Stimulated activated naive CD4-positive, alpha-beta T cell (primary cell): ENCODE measurements at regions not wholly inside any gene's neighbourhood (a gene's known extent, or its start where the extent isn't known, plus 50 kb on each side); places are given as distances from the start of the nearest gene placed in this dataset.

Source experiments
- DNase-seq, 6 experiments: peaks; one replicate each; lab custom pipeline; 2025; lab: John Stamatoyannopoulos, UW

GRCh38 chr20:40491009-40491590 lies 197.9 kb downstream of the MAFB start:
- no peak for DNase-seq

- no peak for DNase-seq
These were observed 199.2 kb downstream of the MAFB start for GRCh38 chr20:40489886-40490285.

DNA sequence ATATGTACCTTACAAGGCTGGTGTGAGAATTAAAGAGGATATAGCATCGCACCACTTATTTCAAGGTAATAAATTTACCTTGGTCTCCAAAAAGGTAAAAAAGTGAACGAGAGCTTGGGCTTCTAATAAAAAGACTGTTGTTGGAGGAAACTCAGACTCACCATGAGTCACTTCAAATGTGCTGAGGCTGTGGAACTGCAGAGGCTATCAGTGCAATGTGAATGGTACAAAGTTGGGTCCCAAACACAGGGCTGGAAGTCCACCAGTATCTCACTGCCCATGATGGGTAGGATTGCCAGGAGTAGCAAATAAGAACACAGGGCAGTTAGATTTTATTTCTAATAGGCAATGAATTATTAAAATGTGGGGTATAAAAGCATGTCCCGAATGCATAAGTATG lies 200.6 kb downstream of the MAFB start:
- DNase-seq: no peak

DNA sequence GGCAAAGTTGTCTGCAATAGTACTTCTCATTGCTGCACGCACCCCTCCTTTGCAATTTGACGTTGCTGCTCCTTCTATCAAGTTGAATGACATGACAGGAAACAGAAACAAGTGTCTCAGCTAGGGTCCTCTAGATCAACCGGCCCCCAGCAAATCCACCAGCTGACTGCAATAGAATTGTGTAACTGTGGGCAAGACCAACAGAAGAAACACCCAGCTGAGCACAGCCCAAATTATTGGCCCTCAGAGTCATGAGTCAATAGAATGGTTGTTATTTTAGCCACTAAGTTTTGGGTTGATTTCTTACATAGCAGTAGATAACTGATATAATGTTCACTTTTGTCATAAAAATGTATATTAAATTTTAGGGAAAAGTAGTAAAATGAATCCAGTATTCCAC lies 202.7 kb downstream of the MAFB start:
- no peak for DNase-seq

DNA sequence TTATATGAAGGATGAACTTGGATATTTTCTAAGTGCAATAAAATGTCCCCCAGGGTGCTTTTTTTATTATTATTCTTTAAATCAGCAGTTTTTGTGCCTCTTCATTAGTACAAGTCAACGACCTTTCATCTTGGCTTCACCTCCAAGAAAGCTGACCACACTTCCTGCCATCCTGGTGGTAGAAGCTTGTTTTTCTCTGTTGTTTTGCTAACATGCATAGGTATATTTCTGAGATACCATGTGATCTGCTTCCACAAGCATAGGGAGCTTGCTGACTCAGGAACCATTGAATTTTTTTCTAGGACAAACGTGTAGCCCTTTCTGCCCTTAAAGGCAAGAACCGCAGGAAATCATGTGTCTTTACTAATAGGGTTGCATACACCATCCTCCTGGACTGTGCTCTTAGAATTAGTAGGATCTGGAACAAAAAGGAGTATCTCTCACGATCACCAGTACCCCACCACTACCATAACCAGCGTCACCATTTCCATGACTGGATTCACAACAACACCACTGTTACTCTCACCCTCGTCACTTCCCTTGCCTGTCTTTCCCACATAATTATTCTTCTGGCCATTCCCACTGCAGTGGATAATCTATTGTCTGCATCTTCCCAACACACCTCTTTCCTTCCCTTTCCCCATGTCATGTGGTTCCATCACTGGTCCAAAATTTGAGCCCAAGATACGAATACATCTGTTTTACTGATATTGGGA lies 207.1 kb downstream of the MAFB start:
- no peak for DNase-seq

GRCh38 chr20:40481337-40481736 lies 207.7 kb downstream of the MAFB start:
- no peak for DNase-seq

DNA sequence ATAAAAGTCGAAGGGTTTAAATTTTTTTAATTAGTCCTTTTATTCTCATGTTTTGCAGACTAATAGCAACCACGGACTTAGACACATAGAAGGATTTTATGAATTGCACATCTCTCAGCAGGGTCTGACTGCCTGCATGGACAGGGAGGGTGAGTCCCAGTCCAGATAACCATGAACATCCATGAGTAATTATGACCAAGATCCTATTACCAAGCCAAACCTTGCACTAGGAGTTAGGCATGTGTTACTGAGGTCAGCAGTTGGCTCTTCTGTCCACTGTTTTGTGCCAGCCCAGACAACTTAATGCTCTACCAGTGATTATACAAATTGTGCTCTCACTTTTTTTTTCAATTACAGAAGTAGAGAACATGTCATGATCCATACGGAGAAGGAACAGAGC lies 211.2 kb downstream of the MAFB start:
- no peak for DNase-seq

GRCh38 chr20:40476461-40476860 lies 212.6 kb downstream of the MAFB start:
- no peak for DNase-seq

DNA sequence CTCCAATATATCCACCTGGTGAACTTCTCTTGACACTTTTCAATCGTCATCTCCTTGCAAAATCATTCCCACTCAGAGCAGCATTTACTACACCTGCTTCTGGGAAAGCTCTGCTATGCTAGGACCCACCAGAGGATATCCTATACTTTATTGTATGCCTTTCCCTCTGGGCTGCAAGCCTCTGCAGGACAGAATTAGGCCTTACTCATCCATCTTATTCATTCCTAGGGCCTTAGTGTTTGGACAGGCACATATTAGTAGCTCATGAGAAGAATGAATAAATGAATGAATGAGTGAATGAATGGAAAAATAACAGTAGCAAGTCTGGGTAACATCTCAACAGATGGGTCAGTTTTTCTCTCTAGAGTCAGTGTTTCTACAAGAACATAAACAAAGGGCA lies 216.1 kb downstream of the MAFB start:
- DNase-seq: no peak

DNA sequence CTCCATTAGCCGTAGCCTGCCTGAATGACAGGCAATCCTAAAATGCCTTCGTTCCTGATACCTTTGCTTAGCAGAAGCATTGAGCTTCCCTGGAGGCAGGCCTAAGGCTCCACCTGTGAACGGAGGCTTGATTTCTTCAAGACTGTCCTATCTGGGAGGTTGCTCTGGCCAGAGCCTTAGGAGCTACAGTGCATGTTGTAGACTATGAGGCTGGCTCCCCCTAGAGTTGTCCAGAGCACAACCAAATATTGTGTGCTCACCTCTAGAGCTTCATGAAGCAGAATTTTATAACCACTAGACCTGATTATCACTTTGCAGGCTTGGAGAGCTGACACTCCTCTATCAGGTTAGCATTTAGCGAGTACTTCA lies 217.8 kb downstream of the MAFB start:
- no peak for DNase-seq

DNA sequence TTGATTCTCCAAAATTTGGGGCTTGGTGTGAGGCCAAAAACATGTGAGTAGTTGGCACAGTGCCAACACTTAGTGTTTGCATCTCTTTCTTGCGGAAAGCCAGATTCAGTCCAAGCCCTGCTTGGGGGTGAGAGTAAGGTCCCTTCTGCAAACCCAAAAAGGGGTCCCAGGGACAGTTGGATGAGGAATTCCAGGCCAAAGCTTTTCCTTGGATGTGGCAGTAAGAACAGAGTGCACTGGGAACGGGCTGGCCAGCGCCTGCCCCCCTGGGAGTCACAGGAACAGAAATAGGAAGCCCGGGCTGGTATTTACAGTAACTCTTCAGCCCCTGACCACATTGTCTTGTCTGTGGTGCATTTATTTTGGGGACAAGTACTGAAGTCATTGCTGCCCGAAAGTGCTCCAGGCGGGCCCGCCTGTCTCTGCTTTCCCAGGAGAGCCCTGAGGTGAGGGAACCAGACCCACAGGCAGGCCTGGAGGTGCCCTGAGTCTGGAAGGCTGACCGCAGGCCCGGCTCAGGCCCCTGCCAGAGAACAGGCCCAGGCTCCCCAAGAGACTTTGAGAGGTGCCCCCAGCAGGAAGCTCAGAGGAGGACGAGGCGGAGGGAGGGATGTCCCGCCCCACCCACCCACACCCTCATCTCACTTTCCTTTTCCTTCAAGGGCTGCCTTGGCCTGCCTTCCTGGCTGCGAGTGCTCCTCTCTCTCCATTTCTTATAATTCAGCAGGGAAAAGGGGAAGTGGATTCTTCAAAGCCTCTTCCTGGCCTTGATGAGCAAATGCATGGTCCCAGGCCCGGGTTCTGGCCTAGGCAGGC lies 218.4 kb downstream of the MAFB start:
- no peak for DNase-seq

DNA sequence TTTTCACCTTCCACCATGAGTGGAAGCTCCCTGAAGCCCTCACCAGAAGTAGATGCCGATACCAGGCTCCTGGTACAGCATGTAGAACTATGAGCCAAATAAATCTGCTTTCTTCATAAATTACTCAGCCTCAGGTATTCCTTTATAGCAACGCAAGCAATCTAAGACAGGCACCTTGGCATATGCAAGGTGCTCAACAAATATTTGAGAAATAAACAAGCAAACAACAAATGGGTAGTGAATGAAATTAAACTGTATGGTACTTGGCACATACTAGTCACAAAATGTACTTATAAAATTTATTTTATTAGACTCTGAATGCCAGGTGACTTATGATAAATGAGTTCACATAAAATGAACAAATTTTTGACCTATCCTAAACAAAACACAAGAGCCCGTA lies 220.3 kb downstream of the MAFB start:
- no peak for DNase-seq

- DNase-seq: no peak
These were observed 221.2 kb downstream of the MAFB start for GRCh38 chr20:40467703-40468411.

DNA sequence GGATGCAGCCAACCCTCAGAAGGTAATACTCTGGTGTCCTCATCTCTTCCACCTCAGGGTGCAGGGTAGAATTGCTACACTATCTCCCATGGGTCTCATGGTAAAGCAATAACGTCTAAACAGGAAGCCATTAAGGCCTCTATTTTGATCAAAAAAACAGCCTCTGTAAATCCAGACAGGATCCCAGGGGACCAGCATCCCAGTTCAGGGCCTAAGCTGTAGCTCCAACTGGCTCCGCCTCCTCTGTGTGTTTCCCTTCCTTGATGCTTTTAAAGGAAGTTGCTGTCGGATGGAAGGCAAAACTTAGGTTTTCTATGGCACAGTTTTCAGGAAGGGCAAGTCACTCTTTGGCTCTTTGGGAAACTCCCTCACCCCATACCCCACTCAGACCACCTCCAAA lies 222.0 kb downstream of the MAFB start:
- no peak for DNase-seq

DNA sequence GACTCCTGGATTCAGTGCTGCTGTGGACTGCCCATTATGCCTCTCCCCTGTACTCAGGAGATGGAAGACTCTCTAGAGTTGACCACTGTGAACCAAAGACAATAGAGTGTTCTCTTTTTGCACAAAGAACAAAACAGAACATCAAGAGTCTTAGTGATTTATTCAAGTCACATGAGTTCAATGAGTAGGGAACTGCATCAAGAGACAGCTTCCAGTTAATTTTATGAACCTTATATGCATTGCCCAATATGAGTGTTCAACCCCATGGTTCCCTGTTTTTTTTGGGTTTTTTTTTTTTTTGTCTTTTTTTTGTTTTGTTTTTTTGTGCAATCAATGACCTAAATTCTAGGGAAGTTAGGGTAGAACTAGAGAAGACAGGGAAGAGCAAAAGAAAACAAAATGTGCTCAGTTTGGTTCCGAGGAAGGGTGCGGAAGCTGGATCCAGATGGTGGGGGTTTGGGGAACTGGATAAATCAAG lies 224.3 kb downstream of the MAFB start:
- DNase-seq: no peak

GRCh38 chr20:40463171-40463570 lies 225.9 kb downstream of the MAFB start:
- DNase-seq: no peak

DNA sequence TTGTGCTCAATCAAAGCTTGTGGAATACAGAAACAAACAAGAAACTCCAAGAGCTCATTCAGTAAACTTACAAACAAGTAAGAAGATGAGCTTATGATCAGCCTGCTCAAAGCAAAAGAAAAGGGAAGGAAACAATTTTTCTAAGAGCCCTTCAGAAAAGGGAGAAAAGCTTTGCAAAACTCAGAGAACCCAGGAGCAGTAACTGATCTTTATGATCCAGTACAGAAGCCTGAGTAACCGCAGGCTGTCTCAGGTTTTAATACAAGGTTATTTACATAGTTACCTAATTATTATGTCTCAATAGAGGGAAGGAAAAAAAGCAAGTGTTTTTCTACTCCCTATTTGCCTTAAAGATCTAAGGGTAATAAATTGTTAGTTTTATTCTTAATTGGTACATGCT lies 226.5 kb downstream of the MAFB start:
- DNase-seq: no peak

DNA sequence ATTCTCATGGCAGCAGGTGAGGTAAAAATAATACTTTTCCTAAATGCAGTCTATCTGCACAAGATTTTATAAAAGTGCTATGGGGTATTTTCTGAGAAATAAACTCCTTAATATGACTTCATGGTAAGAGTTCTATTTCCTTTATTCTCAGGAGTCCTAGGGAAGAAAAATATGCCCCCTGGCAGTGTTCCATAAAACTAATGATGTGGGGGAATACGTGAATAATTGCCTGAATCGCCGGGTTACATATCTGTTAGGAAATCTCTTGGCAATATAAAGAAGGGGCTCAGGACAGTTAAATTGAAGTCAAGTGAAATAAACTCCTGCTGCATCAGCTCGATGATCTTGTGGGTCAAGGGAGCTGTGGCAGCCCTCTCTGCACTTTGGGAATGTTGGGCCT lies 229.7 kb downstream of the MAFB start:
- no peak for DNase-seq

DNA sequence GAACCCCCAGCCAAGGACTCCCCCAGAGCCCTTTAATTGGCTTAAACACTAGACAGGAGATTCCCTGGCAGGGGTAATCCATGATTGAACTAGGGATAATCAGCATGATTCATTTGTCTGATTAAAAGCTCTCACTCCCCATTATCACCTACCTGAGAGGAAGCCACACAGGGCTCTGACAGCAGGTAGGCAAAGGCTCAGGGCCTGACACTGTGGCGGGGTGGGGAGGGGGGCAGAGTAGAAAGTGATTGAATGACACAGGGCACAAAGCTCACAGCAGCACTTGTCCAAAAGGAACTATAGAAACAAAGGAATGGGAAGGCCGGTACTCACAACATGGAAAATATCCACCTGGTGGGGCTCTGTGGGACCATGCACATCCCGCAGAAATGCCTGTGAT lies 231.6 kb downstream of the MAFB start:
- DNase-seq: no peak

GRCh38 chr20:40452758-40453157 lies 236.3 kb downstream of the MAFB start:
- no peak for DNase-seq

DNA sequence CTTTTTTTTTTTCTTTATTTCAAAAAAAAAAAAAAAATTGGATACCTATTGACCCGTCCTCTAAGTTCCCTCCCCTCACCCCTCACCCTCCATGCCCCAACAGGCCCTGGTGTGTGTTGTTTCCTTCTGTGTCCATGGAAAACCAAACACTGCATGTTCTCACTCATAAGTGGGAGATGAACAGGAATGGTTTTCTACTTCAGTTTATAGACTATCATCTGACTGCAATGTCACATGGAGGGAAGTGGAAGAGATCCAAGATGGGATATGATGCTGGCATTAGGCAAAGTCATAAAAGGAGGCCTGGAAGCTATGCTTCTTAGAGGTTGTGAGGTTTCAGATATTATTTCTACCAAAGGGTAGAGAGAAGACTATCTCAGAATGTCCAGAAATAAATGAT lies 237.5 kb downstream of the MAFB start:
- DNase-seq: no peak

DNA sequence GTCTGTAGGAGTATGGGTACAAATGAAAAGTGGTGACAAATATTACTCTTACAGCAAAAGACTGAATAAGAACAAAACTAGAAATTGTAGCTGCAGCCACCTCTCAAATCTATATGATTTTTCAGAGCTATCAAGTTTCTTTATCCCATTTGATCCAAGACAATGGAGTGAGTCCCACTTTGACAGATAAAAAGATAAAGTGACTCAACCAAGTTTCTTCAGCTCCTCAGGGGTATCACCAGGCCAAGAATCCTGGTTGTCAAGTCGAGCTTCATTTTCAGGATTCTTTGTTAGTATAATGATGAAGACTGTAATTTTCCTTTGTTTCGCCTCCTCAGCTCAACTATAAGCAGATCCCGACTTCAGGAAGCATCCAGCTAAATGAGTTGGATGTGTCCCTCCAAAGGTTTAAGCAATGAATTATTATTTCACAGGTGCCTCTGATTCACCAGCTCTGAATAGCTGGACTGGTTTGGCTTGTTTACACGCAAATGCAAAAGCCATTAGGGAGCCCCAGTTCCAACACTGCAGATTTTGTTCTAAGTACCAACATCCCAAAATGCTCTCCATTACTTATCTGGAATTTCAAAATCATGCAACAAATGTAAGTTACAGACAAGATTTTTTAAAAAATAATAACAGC lies 238.9 kb downstream of the MAFB start:
- no peak for DNase-seq
